ENCODE measurements at regions not wholly inside any gene's neighbourhood (a gene's known extent, or its start where the extent isn't known, plus 50 kb on each side); places are given as distances from the start of the nearest gene placed in this dataset.

- no peak for DNase-seq (ENCODE audit: low read depth)
These were observed 167.8 kb downstream of the RAB28 start for GRCh38 chr4:13316354-13316753.

GRCh38 chr4:13313856-13314255 lies 170.3 kb downstream of the RAB28 start:
- DNase-seq (ENCODE audit: low read depth): no peak

- DNase-seq (ENCODE audit: low read depth): no peak
These were observed 171.9 kb downstream of the RAB28 start for GRCh38 chr4:13312264-13312663.

GRCh38 chr4:13309751-13310150 lies 174.4 kb downstream of the RAB28 start:
- no peak for DNase-seq (ENCODE audit: low read depth)

DNA sequence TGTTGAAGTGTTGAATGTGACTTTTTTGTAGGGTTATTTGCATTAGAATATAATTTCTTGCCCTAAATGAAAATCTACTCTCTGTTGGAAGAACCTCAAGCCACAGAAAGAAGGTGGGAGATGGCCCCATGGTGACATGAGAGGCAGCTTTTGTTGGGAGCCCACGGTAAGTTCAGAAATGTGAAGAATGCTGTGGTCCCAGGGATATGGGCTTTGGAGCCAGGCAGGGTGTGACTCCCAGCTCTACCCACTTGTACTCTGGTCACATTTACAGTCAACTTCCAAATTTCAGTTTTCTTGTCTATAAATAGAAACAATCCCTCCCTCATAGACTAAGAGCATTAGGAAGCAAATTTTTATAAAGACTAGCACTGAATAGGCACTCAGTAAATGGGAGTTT lies 177.8 kb downstream of the RAB28 start:
- no peak for DNase-seq (ENCODE audit: low read depth)

GRCh38 chr4:13302876-13303275 lies 181.3 kb downstream of the RAB28 start:
- DNase-seq (ENCODE audit: low read depth): no peak

DNA sequence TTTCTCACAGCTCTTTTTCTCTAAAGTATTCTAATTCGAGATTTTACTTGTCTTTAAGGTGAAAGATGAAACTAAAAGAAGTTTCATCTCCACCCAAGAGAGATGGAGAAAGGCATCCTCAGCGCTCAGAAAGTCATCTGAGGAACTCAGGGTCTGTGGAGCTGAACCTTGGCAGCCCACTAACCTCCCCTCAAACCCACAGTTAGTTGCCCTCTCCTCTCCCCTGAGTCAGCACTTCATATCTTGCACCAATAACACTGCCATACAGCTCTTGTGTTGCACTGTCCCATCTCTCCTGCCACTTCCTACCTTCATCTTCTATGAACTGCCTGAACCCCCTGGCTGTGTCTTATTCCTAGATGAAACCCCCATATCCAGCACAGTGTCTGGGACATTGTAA lies 184.8 kb downstream of the RAB28 start:
- DNase-seq (ENCODE audit: low read depth): no peak

GRCh38 chr4:13298655-13299054 lies 185.5 kb downstream of the RAB28 start:
- DNase-seq (ENCODE audit: low read depth): peak; percentile 27

DNA sequence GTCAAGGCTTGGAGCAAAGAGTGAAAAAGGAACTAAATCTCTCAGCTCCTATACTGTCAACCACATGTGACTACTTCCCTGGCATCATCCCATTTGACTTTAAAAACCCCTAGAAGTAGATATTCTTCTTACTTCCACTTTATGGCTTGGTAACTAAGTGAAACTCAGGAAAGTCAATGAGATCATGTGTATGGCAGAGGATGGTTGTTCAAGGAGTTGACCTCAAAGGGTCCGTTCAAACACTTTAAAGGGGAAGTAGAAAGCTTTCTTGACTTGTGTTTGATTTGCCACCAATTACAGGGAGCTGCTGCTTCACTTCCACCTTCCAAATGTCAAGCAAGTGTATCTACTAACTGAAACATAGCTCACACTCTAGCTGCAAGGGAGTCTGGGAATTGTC lies 187.2 kb downstream of the RAB28 start:
- no peak for DNase-seq (ENCODE audit: low read depth)

DNA sequence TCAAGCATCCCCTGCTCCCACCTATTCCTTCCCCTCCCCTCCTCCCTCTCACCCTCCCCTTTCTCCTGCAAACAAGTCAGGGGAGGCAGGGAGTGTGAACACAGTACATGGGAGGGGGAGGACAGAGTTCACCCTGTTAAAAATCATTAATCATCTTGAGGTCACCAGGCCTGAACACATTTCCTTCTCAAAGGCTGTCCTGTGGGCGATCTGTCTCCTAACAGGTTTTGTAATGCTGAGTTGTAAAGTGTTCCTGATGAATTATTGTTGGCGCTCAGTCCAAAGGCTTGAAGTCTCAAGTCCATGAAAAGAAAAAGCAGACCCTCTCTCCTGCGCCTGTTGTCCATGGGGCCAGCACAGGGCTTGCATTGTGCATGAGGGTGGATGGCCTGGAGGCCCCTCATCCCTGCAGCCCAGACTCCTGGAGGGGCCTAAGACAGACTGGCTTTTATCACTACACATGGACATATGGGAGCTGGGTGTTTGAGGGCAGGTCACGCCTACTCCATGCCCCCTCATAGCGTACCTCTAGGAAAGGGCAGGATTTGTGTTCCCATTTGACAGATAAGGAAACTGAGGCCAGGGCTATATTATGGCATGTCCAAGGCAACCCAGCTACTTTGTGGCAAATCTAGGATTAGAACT lies 189.1 kb downstream of the RAB28 start:
- no peak for DNase-seq (ENCODE audit: low read depth)

DNA sequence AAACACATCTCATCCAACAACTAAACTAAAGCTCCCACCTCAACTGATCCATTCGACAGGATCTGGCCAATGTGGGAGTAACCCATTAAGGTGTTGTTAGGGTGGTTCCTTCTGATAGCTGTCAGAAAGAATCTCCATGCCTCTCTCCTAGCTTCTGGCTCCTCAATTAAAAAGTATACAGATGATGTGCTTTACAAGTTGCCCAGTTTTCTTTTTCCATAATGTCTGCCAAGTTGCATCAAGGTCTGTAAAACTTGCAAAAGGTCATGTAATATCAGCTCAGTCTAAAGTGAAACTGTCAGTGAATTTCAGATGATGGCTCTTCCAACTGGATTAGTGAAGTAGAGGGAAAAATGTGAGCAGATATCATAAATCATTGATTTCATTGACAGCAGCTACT lies 191.8 kb downstream of the RAB28 start:
- no peak for DNase-seq (ENCODE audit: low read depth)

GRCh38 chr4:13289391-13289790 lies 194.7 kb downstream of the RAB28 start:
- DNase-seq (ENCODE audit: low read depth): no peak

DNA sequence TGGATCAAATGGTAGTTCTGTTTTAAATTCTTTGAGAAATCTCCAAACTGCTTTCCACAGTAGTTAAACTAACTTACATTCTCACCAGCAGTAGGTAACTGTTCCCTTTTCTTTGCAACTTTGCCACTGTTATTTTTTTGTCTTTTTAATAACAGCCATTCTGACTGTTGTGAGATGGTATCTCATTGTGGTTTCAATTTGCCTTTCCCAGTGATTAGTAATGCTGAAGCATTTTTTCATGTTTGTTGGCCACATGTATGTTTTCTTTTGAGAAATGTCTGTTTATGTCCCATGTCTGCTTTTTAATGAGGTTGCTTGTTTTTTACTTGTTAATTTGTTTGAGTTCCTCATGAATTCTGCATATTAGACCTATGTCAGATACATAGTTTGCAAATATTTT lies 198.8 kb downstream of the RAB28 start:
- no peak for DNase-seq (ENCODE audit: low read depth)

GRCh38 chr4:13284932-13285331 lies 199.2 kb downstream of the RAB28 start:
- no peak for DNase-seq (ENCODE audit: low read depth)

DNA sequence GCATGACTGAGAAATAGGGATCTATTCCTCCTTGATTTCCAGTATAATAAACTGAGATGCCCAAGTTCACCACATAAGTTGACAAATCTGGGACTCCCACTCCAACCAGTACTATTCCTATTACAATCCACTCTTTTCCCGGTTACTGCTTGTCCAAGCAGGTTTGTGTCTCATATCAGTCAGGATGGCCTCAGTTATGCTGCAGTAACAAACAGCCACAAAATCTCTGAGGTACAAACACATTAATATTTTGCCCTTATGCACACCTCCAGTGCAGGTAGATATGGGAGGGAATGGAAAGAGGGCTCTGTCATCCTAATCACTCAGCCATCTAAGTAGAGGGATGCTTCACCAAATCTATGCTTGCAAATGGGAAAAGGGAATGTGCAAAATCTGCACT lies 207.8 kb downstream of the RAB28 start:
- DNase-seq (ENCODE audit: low read depth): no peak

- DNase-seq (ENCODE audit: low read depth): no peak
These were observed 215.4 kb downstream of the RAB28 start for GRCh38 chr4:13268703-13269102.

DNA sequence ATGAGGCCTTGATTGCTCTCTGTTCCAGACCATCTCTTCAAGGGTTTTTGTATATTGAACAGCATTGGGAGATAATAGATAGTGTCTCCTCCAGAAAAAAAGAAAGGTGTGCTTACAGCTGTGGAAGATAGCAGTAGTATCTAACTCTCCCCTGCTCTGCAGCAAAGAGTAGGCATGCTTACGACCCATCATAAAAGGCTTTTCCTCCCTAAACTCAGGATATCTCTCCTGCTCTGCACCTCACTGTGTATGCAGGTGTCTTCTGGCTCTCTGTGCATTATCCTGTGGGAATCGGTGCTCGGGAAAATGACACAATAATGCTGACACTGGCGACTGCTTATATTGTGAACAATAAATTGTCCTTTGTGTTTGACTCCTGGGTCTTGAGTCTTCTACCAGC lies 216.0 kb downstream of the RAB28 start:
- no peak for DNase-seq (ENCODE audit: low read depth)

GRCh38 chr4:13267091-13267490 lies 217.0 kb downstream of the RAB28 start:
- no peak for DNase-seq (ENCODE audit: low read depth)

DNA sequence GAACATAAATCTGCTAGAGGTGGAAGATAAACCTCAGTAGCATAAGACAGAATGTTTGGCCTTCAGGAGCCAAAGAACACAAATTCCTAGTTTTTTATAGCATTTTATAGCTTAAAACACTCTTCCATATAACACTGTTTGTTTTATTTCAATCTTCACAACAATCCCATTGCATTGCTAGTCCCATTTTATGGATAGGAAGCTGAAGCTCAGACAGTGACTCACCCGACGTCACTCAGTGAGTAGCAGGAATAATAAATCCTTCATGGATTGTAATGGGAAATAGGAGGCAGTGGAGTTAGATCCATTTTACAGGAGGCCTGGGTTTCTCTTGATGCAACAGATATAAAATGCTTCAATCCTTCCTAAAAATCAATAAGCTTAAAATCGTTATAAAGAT lies 217.5 kb downstream of the RAB28 start:
- DNase-seq (ENCODE audit: low read depth): no peak

DNA sequence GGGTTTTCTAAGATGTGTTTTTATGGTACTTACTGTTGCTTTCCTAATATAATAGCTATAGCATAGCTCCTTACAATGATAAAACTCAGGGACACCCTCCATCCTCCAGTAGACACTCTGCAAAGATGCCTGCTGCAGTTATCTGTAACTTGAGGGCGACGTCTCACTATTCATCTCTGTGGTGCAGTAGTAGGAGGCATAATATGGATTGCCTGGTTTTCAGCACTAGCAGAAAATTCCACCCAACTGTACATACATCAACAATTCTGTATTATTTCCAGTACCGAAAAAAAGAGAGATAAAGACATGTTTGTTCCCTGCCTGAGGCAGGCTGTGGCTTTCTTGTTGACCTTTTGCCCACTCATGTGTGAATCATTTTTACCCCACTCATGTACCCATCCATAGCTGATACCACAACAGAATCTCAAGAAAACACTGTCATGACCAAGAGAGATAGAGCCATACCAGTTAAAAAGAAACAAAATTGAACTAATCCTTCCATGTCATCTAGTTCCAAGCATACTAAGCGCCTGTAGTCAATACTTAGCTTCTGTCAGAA lies 220.1 kb downstream of the RAB28 start:
- DNase-seq (ENCODE audit: low read depth): peak; percentile 73

DNA sequence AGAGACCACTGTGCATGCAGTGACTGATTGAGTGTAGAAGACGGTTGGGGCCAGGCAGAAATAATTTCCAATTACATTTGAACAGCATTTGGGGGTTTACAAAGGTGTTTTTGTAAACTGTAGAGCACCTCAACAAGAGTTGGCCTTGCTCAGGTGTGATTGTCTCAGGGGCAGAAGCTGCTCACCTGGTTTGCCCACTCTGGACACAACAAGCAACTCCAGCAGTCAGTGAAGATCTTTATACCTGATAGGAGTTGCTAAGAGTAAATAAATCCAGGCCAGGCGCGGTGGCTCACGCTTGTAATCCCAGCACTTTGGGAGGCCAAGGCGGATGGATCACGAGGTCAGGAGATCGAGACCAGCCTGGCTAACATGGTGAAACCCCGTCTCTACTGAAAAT lies 221.3 kb downstream of the RAB28 start:
- DNase-seq (ENCODE audit: low read depth): no peak

DNA sequence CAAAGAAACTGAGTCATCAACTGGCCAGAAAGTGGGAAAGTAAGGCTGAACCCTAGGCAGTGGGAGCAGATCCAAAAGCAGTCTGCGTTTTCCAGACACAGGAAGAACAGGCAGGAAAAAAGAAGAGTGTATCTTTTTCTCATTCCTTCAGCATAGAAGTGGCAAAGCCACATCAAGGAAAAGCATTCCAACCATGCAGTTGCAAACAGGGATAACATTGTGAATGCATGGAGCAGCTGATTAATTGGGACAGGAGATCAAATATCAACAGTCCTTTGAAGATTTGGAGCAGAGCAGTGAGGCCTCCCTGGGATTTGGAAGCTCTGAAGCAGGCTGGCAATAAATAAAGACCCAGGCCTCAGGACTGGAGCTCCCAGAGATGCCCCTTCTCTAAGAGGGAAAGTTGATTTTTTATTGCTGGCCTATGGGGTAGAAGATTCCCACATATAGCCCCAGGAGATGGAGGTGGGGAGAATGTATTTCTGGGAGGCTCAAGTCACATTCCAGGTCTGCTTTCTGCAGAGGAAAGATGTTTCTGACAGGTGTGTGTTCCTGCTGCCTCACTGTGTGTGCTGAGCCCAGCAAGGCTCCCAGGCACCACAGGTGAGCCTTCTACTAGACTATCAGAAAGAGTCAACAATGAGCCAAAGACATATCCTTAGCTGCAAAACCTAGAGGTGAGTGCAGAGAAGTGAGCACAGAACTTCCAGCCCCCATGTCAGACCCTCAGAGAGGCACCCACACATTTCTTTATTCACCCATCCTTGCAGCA lies 222.5 kb downstream of the RAB28 start:
- DNase-seq (ENCODE audit: low read depth): peak; percentile 63

- DNase-seq (ENCODE audit: low read depth): no peak
These were observed 223.6 kb downstream of the RAB28 start for GRCh38 chr4:13260513-13260912.

Measured in RPMI7951 (cell line).